T-helper 1 cell treated with Interleukin-12 subunit alpha and Interleukin-12 subunit beta and Interleukin-4 antibody, amounts not matched to agents 30 μg/mL and 1 μg/mL, for 36 hours (primary cell): ENCODE measurements at regions not wholly inside any gene's neighbourhood (a gene's known extent, or its start where the extent isn't known, plus 50 kb on each side); places are given as distances from the start of the nearest gene placed in this dataset.
"Not testable (repeated sequence)": the region's sequence is repeated elsewhere in the genome, so short reads cannot be mapped to it uniquely, and the experiment has no call there.

Experiments used
- H3K27ac Mint-ChIP-seq: one replicate; pipeline ENCODE4 v1.8.0; 2021; ENCODE audit warnings: mild to moderate bottlenecking, mixed read lengths
- H3K27me3 Mint-ChIP-seq: one replicate; pipeline ENCODE4 v1.8.0; 2021; ENCODE audit warnings: low read depth, mixed read lengths
- H3K36me3 Mint-ChIP-seq: one replicate; pipeline ENCODE4 v1.8.0; 2021; ENCODE audit warnings: low read depth, mixed read lengths
- H3K4me1 Mint-ChIP-seq: one replicate; pipeline ENCODE4 v1.8.0; 2021; ENCODE audit warnings: low read depth, mixed read lengths
- H3K4me3 Mint-ChIP-seq: one replicate; pipeline ENCODE4 v1.8.0; 2021; ENCODE audit warnings: mild to moderate bottlenecking, moderate library complexity, mixed read lengths
- H3K9me3 Mint-ChIP-seq: one replicate; pipeline ENCODE4 v1.8.0; 2021; ENCODE audit warnings: mixed read lengths

GRCh38 chr20:29516847-29517246 is 1740.6 kb upstream of the DEFB115 start:
- H3K4me1 Mint-ChIP-seq: not testable (repeated sequence)

DNA sequence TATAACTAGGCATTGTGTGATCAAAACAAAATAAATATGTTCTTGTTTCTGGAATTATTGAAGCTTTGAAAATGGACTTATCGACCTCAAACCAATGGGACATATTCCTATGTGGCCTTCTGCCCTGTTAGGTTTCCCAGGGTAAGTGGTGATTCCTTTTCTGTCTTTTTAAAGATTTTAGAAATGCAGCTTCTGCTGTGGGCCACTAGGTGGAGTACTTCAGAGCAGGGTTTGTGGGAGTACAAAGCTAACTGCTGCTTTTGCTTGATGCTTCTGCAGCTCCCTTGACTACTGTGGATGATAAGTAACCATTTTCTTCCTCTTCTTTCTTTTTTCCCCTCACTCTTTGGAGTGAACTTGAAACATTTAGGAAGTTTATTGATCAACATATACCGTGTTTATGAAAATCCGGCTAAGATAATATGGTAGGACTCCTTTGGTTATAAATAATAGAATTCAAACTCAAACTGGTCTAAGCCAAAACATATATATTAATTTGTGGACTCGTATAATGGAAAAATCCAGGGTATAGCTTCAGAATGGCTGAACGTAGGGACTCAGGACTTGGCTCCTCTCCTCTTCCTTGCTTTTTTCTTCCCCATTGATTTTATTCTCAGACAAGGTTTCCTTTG is 1737.7 kb upstream of the DEFB115 start:
- H3K36me3 Mint-ChIP-seq, H3K27ac Mint-ChIP-seq, H3K4me3 Mint-ChIP-seq, H3K27me3 Mint-ChIP-seq, H3K4me1 Mint-ChIP-seq: not testable (repeated sequence)
- H3K9me3 Mint-ChIP-seq: peaks cover 13% of the 10 kb centered on the region

More at GRCh38 chr20:29516847-29517246, 1740.6 kb upstream of the DEFB115 start:
- H3K36me3 Mint-ChIP-seq, H3K27ac Mint-ChIP-seq, H3K4me3 Mint-ChIP-seq, H3K27me3 Mint-ChIP-seq: not testable (repeated sequence)
- peaks cover 27% of the 10 kb centered on the region for H3K9me3 Mint-ChIP-seq

DNA sequence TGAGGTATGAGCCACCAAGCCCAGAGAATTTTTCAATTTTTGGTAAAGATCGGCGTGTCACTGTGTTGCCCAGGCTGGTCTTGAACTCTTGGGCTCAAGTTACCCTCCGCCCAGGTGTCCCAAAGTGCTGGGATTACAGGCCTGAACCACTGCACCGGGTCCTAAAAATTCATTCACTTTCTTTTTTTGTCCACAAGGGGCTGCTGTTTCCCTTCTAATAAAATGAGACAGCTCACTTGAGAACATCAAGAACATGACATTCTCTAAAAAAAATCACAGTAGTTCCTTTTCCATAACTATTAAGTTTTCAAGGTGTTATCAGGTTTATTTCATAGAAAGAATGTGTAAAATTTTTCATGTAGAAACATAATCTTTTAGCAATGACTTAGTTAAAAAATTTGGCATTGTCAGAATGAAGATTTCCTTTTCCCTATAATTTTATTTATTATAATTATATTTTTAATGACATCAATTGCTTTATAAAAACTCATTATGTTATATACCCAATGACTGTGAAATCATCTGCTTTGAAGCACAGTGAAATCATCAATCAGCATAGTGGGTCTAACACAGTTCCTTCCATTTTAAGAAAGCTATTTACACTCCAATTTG is 1723.8 kb upstream of the DEFB115 start:
- not testable (repeated sequence) for H3K27me3 Mint-ChIP-seq, H3K9me3 Mint-ChIP-seq, H3K4me3 Mint-ChIP-seq, H3K27ac Mint-ChIP-seq, H3K36me3 Mint-ChIP-seq, H3K4me1 Mint-ChIP-seq

DNA sequence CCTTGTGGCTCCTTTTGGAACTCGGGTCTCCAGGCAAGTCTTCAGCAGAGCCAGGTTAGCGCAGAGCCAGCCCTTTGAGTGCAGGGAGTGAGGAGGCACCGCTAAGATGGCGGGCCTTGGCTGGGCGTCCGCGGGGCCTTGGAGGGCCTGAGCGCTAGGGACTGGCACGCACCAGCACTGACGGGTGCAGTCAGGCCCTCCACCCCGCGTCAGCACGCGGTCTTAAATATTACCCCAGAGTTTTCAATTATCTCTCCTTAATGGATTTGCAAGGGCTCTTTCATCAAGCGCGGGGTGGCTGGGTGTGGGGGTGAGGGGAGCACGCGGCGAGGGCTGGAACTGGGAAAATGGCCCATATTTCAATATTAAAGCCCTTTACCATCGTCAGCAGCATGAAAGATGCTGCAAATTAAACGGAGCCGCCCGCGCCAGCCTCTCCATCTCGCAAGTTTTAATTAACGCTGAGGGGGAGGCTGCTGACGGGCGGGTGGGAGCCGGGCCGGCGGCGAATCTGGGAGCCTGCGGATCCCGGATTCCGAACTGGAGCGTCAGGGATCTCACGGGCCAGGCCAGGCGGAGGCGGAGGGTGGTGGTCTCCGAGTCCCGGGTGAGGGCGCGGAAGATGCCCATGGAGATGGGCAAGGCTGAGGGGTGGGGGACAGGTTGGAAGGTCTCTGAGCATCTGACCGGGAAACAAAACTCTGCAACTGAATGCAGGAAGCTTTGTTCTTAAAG is 1690.4 kb upstream of the DEFB115 start:
- not testable (repeated sequence) for H3K27me3 Mint-ChIP-seq, H3K9me3 Mint-ChIP-seq, H3K27ac Mint-ChIP-seq, H3K36me3 Mint-ChIP-seq, H3K4me3 Mint-ChIP-seq, H3K4me1 Mint-ChIP-seq

DNA sequence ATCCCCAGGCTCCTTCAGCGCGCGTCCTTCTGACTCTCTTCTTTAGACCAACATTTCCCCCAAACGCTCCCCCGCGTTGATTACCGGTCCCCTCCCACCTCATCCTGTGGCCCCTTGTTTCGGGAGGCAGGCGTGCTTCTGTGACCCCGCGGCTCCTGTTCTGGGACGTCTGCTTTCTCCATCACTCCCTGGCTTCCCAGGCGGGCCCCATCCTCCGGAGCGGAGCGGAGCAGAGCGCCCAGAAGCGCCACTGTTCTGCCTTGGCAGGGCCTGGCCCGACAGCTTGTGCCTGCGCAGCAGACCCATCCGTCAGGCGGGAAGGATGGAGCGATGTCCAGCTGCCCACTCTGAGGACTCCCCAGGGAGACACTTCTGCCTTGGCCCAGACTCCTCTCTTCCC is 1689.8 kb upstream of the DEFB115 start:
- H3K4me1 Mint-ChIP-seq, H3K9me3 Mint-ChIP-seq, H3K27ac Mint-ChIP-seq, H3K4me3 Mint-ChIP-seq, H3K27me3 Mint-ChIP-seq, H3K36me3 Mint-ChIP-seq: not testable (repeated sequence)

- H3K27me3 Mint-ChIP-seq, H3K9me3 Mint-ChIP-seq: not testable (repeated sequence)
These were observed 1687.3 kb upstream of the DEFB115 start for GRCh38 chr20:29570126-29570525.

DNA sequence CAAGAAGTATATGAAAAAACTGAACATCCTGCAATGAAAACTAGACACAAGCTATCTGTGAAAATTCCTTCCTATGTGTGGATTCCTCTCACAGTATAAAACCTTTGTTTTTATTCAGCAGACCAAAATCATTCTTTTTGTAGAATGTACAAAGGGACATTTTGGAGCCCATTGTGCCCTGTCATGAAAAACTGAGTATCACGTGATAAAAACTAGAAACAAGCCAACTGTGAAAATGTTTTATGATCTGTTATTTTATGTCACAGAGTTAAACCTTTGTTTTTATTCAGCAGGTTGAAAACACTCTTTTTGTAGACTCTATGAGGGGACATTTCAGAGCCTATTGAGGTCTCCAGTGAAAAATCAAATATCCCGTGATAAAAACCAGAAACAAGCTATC is 1667.9 kb upstream of the DEFB115 start:
- not testable (repeated sequence) for H3K27me3 Mint-ChIP-seq

More at GRCh38 chr20:29570126-29570525, 1687.3 kb upstream of the DEFB115 start:
- H3K36me3 Mint-ChIP-seq, H3K4me1 Mint-ChIP-seq, H3K4me3 Mint-ChIP-seq, H3K27ac Mint-ChIP-seq: not testable (repeated sequence)

DNA sequence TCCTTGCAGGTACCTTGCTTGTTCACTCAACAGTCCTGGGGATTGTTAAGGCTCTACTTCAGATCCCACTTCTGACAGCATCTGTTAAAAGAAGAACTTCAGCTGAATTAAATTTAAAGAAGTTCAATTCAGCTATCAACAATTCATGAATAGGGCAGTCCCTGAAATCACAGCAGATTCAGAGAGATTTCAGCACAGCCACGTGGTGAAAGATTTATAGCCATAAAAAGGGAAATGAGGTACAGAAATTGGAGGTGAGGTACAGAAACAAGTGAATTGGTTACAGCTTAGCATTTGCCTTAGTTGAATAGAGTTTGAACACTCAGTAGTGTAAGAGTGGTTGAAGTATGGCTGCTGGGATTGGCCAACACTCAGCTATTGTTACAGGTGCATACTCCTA is 1653.3 kb upstream of the DEFB115 start:
- H3K9me3 Mint-ChIP-seq, H3K27me3 Mint-ChIP-seq, H3K4me3 Mint-ChIP-seq, H3K27ac Mint-ChIP-seq, H3K4me1 Mint-ChIP-seq, H3K36me3 Mint-ChIP-seq: not testable (repeated sequence)

More for the DNA sequence above, 1667.9 kb upstream of the DEFB115 start:
- not testable (repeated sequence) for H3K27ac Mint-ChIP-seq, H3K4me3 Mint-ChIP-seq, H3K36me3 Mint-ChIP-seq, H3K9me3 Mint-ChIP-seq, H3K4me1 Mint-ChIP-seq

DNA sequence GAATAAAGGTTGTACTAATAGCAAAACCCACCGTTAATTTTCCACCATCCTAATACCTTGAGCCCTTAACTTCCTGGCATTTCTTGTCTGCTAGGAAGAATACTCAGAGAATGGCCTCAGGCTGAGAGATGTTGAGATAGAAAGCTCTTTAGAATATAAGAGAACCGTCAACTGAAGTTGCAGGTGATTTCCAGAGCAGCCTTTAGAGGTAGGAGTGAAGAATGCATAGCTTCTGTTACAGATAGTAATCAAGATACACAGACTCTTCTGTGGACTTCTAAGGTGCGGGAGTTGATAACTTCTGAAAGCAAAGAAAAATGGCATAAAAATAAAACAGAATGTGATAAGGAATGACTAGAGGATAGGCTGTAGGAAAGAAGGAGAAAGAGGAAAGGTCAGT is 1651.3 kb upstream of the DEFB115 start:
- H3K4me3 Mint-ChIP-seq, H3K4me1 Mint-ChIP-seq, H3K36me3 Mint-ChIP-seq, H3K27me3 Mint-ChIP-seq, H3K9me3 Mint-ChIP-seq, H3K27ac Mint-ChIP-seq: not testable (repeated sequence)

DNA sequence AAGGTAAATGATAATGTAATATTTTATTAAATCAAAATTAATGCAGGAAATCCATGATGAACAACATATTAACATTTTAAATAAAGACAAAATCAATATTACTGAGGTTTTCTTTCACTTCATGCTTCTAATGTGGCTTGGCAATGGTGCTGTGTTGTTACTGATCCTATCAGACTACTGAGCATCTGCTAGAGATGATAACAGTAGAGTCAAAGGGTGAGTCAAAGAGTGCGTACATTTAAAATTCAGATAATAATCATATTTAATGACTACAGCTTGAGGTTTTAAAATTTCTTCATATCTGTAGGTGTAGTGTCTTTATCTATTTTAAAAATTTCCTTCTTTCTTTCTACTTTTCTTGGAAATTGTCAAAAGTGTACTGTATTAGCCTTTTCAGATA is 1628.1 kb upstream of the DEFB115 start:
- H3K4me1 Mint-ChIP-seq, H3K36me3 Mint-ChIP-seq, H3K27me3 Mint-ChIP-seq, H3K4me3 Mint-ChIP-seq, H3K27ac Mint-ChIP-seq: not testable (repeated sequence)
- H3K9me3 Mint-ChIP-seq: peaks cover 24% of the 10 kb centered on the region
